ENCODE measurements at regions not wholly inside any gene's neighbourhood (a gene's known extent, or its start where the extent isn't known, plus 50 kb on each side); places are given as distances from the start of the nearest gene placed in this dataset.
A peak's percentile ranks its signal among the peaks of the same experiment; 100 is the strongest.

DNA sequence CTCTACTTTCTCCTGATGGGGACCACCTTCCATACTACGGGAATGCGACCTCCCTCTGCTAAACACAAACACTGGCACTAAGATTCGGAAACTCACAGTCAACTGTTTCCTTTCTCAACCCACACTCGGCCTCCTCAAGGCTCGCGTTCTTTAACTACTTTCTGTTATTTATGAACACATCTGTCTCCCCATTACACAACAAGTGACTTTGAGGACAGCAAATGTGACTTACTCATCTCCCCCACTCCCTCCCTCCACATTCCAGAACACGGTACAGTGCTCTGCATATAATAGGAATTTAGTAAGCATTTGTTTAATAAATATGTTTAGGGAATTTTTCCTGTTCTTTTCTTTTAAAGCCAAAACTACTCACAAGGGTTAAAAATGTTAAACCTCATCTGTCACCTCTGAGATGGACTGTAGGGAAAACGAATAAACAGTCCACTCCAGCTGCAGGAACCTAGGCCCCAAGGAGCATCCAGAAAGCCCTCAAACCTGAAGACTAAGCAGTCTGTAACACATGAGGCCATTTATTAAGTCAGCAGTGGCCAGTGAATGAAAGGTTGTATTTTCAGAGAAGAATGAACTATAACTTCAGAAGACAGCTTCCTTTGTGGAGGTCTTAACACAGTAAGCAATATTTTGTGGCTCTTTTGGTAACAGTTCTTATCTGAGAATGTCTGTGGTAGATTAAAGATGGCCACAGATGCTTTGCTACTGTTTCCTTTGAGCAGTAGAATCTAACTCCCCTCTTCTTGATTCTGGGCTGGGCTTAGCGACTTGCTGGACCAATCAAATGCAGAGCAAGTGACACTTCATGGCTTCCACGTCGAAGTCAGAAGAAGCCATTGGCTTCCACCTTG is 209.6 kb upstream of the DTNBP1 start:
- DNase-seq: peak; percentile 57 to 60

DNA sequence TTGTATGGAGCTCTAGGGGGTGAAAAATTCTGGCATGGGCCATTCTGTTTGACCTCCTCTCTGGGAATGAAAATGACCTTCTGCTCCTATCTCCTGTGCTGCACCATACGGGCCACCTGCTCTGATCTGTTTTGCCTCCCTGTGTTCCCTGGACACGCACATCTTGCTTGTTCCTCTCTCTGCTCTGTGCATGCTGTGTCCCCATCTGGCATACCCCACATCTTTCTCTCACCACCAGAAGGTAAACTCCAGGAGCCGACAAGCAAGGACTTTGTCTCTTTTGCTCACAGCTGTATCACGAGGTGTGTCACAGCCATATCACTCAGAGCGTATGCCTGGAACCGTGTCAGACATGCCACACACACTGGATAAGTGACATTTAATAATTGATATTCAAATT is 208.4 kb upstream of the DTNBP1 start:
- DNase-seq: no peak

DNA sequence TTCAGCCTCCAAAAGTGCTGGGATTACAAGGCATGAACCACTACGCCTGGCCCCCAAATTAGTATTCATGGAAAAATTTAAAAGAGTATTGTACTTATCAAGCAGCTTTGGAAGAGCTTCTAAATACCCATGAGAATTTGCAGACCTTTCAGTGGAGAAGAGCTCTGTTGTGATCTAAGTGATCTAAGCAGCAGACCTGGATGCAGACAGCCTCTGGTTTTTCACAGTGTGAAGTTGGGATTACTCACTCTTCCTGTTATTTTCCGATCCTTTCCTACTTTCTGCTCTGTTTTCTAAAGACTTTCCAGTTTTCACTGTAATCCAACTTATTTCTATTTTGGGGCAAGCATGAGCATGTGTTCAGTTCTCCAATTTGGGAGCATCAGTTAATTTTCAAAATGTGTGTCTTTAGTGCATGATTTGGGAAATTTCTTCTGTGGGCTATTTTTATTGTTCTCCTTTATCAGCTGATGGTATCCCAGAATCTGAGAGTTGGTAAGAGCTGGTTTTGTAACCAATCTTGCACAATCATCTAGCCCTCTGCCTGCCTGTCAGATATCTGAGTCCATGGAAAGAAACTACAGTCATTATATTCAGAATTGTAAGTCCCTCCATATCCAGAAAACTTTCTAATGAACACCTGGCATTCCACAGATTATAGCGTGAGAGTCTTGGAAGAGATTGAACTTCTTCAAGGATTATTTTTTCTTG is 207.7 kb upstream of the DTNBP1 start:
- peak; percentile 87 to 88 for DNase-seq

DNA sequence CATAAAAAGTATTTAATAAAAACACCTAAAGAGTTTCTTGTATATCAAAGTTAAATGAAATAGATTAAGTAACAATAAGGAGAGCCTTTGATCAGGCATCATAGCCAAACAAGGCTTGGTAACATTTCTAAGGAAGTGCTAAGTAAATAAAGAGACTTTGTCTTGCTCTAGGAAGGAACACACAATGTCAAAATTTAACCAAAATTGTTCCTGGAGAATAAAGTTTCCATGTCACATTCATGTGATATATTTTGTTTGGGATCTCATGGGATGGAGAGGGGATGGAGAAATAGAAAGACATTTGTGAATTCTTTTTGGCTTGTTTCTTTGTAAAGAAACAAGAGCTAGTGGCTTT is 201.9 kb upstream of the DTNBP1 start:
- no peak for DNase-seq

DNA sequence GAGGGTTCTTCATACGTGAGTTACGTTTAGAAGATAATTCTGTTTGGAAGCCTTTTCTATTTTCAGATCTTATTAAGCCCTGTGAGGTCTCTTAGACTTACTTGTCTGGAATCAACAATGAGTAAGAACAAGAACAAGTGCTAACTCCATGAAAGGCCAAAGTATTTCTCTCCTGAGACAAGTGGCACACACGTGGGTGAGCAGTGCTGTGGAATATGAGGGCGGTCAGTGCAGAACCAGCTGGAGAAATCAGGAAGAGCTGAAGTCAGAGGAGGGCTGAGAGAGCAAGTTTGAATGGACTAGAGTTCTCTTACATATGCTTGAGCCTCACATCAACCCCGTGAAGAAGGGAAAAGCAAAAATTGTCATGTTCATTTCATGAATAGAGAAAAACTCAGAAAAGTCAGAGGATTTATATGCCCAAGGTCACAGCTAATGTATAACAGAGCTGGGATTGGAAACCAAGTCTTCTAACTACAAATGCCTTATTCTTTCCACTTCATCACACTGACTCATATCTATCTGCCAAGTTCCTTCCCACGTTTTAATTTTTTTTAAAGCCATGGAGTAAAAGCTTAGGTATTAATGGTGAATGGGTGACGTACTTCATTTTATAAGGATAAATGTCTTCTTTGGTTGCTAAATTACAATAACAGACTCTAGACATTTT is 201.3 kb upstream of the DTNBP1 start:
- DNase-seq: peak in 1 of 2 donors; percentile 37

DNA sequence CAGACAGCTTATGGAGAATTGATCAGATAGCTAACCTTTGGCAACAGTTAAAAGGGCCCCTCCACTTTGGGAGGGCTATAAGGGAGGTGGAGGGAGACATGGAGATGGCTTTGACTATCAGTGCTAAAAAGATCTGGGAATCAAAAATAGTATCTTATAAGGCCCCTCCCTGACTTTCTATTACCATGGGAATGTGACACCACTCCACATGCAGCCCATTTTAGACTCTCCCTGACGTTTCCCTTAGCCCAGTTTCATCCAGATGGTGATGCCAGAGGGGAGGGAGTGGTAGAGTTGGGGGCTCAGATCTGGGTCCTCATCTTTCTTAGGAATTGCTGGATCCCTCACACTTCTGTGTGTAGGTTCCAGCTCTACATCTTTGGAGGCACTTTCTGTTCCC is 200.0 kb upstream of the DTNBP1 start:
- no peak for DNase-seq

DNA sequence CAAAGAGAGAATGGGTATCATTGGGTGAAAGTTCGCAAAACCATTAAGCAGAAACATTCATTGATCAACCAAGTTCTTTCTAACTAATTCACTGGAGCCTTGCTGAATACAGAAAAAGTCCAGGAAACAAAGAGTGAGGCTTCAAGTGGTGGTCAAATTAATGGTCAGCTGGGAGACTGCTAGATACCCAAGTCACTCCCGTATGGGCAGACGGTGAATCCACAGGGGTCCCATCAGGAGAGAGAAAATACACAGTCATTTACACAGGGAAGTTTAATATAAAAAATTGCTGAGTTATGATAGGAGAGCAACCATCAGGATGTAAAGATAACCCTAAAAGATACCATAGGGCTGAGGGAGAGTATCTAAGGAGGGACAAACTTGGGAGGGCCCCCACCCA is 198.7 kb upstream of the DTNBP1 start:
- DNase-seq: no peak

DNA sequence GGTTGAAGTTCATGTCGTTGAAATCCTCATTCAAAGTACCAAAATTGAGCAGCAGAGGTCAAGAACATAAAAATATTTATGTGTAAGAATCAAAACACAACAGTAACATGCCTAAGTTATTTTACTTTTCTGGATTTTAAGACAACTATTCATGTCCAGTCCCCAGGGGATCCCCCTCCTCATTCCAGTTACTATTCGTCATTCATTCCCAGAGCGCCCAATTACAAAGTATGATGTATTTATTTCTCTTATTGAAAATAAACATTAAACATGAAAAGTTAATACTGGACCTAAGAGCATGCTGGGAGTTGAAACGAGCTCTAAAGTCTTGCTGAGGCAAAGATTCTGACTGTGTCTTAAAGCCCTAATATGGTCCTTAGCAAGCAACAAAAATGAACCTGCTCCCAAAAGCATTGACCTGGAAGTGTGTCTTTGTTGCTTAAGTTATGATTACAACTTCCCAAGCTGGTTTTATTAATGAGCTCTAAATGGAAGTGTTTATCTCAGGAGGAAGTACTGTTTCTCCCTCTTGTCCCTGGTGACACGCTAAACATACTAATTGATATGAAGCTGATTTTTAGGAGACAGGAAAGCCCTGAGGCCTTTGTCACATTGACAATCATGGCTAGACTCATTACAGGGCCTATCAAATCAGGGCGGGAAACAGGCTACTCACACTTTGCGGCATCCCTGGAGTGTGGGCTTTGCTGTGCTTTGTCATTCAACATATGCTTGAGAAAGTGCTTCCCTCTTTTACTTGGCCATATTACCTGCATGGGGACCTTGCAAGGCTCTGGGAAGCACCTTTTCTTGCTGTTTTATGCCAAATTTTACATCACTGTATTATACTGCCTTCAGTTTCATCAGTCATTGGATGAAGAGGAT is 192.2 kb upstream of the DTNBP1 start:
- DNase-seq: no peak

DNA sequence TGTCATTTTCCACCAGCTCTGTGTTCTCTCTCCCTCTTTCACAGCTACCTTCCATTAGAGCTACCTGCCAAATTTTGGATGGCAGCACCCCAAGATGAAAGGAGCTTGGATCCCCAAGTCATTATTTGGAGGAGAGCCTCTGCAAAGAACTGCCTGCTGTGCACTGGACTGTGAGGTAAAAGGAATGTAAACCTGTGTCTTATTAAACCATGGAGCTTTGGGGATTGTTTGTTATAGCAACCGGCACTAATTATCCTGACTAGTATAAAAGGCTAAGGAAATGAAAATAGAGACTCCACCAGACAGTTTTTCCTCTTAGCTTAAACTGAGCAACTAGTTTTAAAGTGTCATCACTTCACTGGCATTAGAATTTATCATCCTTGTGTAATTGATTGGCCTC is 191.6 kb upstream of the DTNBP1 start:
- DNase-seq: no peak

DNA sequence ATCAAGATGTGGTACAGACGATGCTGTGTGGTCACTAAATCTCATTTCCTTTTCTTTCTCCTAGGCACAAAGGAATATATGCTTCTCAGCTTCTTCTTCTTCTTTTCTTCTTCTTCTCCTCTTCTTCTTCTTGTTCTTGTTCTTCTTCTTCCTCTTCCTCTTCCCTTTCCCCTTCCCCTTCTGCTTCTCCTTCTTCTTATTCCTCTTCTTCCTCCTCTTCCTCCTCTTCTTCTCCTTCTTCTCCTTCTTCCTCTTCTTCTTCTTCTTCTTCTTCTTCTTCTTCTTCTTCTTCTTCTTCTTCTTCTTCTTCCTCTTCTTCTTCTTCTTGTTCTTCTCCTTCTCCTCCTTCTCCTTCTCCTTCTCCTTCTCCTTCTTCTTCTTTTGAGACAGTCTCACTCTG is 190.4 kb upstream of the DTNBP1 start:
- DNase-seq: no peak

DNA sequence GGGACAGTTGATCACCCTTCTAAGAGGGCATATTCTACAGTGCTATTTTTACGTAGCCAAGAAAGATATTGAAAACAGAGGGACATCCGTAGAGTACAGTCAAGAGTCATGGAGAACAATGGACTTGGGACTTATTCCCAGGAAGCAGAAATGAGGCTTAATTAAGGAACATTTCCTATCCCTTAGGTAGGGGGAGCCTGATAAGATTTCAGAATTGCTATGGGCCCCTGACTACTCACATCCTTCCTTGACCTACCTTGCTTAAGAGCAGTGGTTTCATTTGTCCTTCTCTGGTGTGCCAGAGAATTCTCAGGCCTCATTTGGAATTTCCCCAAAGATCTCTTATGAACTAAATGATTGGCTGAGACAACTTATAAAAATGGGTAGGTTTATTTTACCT is 189.5 kb upstream of the DTNBP1 start:
- DNase-seq: no peak

DNA sequence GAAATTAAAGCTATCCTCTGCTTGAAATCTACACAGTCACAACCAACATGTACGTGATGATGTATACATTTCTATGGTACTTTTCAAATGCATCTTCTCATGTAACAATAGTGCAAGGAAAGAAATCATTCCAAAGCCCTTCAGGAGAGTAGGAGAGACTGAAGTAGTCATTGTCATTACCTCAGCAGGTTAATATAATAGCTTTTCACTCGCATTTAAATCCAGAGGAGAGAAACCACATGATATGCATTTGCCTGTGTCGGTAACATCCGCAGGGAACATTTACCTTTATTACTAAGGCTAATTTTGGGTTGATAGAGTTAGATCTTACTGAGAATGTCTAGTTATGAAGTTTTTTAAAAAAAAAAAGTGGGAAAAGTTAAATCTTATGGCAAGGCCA is 186.6 kb upstream of the DTNBP1 start:
- no peak for DNase-seq

DNA sequence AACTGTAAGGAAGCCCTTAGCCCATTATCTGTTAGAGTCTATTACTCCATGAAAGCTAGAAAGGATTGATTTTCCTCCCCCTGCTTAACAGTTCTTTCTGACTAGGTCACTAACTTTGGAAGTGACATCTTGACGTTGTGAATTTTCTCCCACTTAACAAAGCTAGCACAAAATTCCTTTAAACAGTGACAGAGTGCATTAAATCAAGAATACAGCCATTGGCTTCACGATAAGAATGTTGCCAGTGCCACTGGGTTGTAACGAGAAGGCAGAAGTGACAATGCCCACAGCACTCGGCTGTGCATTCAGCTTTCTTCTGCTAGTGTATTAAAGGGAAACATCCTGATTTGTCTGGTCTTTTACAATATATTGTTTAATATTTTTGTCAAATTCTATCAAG is 182.7 kb upstream of the DTNBP1 start:
- no peak for DNase-seq

DNA sequence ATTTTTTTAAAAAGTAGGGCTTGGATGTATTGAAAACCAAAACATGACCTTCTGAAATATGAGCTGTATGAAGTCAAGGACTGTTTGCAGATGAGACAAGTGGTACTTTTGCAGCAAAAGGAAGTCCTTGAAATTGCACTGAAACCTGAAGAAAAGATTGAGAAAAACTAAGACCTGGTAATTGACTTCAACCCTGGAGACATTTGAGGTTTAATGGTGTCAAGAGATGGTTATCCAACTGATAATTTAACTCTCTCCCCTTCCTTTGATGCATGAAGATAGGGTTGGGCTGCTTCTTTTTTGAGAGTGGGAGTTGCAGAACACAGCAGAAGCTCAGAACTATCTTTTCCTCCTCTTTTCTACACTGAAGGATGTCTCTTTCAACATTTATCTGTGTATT is 180.9 kb upstream of the DTNBP1 start:
- DNase-seq: no peak

DNA sequence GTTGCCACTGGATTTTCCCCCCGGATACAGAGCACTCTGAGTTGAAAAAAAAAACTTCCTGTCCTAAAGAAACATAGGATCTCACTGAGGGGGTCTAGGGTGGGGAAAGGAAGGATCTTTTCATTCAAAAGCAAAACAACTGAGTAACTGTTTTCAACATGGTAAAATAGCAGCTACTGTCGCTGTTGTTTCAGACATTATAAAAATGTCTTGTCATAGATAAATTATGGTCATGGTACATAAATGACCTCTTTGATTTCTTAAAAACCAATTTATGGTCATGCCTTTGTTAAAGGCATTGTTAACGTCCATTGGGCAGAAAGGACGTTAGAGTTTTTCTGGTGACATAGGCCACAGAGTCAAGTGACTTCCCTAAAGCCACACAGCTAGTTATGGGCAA is 180.4 kb upstream of the DTNBP1 start:
- no peak for DNase-seq

DNA sequence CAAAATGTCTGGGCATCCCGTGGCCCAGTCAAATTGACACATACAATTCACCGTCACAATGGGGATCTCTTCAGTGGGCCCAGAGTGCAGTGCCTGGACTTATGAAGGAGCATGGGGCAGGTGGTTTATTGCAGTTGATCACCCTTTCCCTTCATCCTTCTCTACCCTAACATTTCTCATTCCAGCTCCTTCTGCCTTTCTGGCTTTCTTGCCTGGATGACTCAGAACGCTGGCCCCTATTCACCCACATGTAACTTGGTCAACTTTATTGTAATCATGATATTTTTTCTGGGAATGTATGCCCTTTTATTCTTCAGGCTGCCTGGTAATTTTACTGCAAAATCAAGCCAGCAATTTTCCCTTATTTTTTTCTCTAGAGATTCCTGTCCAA is 179.9 kb upstream of the DTNBP1 start:
- no peak for DNase-seq

DNA sequence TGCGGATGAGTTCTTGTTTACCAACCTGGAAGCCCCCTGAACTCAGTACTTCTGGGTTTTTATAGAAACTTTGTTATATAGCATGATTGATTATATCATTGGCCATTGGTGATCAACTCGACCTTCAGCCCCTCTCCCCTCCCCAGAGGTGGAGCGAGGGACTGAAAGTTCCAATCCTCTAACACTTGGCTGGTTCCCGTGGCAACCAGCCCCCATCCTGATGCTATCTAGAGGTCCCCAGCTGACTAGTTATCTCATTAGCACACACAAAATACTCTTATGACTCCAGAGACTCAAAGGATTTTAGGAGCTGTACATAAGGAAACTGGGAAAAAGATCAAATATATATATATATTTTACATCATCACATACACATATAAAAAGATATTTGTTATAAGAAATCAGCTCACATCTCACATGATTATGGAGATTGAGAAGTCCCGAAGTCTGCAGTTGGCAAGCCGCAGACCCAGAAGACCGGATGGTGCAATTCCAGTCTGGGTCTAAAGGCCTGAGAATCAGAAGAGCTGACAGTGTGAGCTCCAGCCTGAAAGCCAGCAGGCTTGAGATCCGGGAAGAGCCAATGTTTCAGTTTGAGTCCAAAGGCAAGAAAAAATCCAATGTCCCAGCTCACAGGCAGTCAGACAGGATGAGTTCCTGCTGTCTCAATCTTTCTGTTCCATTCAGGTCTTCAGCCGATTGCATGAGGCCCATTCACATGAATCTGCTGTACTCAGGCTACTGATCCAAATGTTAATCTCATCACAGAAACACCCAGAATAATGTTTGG is 179.3 kb upstream of the DTNBP1 start:
- DNase-seq: no peak

DNA sequence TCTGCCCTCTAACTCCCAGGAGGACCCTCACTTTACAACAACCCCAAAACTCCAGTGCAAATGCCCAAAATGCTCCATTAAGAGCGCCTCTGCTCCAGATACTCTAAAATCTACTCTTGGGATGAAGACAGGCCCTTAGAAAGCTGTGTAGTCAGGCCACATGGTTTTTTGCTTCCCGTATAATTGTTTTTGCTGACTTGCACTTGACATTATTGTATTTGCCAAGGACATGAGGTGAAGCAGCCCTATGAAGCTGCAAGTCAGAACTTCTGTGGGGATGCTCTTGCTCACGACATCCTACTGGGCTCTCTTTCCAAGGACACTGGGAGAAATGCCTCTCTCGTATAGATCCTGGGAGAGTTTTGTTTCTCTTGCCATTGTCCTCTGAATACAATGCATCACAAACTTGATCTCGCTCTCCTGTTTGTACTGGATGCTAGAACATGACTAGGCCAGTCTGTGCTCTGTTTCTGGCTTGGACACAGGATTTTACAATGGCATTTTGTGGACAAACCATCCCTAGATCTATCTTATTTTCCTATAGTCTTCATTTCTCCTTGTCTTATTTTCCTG is 177.2 kb upstream of the DTNBP1 start:
- no peak for DNase-seq

DNA sequence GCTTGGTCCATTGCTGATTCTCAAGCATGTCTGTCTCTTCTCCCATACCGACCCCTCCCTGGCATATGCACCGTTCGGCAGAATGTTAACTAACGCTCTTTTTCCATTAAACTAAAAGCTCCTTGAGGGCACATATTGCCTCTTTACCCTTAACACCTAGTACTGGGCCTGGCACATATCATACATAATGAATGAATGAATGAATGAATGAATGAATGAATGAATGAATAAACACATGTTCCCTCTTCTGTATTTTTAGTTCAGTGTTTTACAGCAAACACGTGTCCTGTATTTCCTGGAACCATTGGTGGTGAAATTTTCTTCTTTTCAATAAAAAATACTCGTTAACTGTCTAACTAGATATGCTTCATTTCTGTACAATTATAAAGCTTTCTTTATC is 174.4 kb upstream of the DTNBP1 start:
- no peak for DNase-seq

DNA sequence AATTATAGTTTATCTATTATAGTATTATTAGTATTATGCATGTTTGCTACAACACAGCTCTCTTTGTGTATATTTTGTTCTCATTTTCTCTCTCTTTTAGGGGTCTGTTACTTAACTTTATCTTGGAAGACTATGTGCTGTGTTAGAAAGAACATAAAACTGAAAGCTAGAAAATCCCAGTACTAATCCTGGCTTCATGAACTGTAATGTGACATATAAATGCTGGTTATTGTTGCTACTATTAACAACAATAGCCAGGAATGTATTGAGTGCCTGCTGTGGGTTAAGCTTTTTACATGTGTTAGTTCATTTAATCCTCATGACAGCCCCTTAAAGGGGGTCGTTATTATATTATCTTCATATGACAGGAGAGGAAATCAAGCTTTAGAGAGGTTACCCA is 170.0 kb upstream of the DTNBP1 start:
- no peak for DNase-seq

DNA sequence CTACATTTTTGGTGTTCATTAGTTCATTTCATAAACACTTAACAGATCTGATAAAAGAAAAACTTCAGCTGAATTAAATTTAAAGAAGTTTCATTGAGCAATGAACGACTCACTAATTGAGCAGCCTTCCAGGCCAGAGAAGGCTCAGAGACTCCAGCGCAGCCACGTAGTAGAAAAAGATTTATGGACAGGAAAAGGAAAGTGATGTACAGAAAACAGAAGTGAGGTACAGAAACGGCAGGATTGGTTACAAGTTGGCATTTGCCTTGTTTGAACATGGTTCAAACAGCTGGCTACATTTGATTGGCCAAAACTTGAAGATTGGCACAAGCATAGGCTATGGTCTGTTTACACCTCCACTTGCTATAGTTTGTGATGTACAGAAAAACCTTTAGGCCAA is 166.3 kb upstream of the DTNBP1 start:
- no peak for DNase-seq

Data from inflammatory macrophage (primary cell).